WTC11 (cell line): ENCODE measurements at regions not wholly inside any gene's neighbourhood (a gene's known extent, or its start where the extent isn't known, plus 50 kb on each side); places are given as distances from the start of the nearest gene placed in this dataset.

ENCODE experiments used
- ATF6 ChIP-seq: sonication (generic); formaldehyde crosslinking; IDR thresholded peaks from 2 replicates; pipeline ENCODE4 v1.8.1; 2023; ENCODE audit warnings: mild to moderate bottlenecking, missing genetic modification reagents
- CBFB ChIP-seq: sonication (generic); formaldehyde crosslinking; IDR thresholded peaks from 2 replicates; pipeline ENCODE4 v1.8.1; 2022; ENCODE audit warnings: mild to moderate bottlenecking, low read depth, missing genetic modification reagents
- E2F1 ChIP-seq: sonication (generic); formaldehyde crosslinking; IDR thresholded peaks from 2 replicates; pipeline ENCODE4 v1.8.0; 2022; ENCODE audit warnings: mild to moderate bottlenecking, missing genetic modification reagents
- GRHL2 ChIP-seq: fragments of 250-450 bp; sonication (Bioruptor Pico); IDR thresholded peaks from 2 replicates; pipeline ENCODE4 v1.8.0; 2022; ENCODE audit warnings: mild to moderate bottlenecking, moderate library complexity; ENCODE audit not compliant: insufficient replicate concordance, severe bottlenecking
- HMGA2 ChIP-seq: fragments of 250-450 bp; sonication (Bioruptor Pico); IDR thresholded peaks from 2 replicates; pipeline ENCODE4 v1.4.0; 2021; ENCODE audit warnings: mild to moderate bottlenecking, moderate library complexity
- JUN ChIP-seq: sonication (generic); formaldehyde crosslinking; IDR thresholded peaks from 2 replicates; pipeline ENCODE4 v1.8.0; 2023; ENCODE audit warnings: mild to moderate bottlenecking, missing genetic modification reagents
- NFYB ChIP-seq: sonication (generic); formaldehyde crosslinking; conservative IDR thresholded peaks from 2 replicates; pipeline ENCODE4 v1.8.0; 2022; ENCODE audit warnings: low read depth, missing genetic modification reagents
- STAT6 ChIP-seq: sonication (generic); formaldehyde crosslinking; conservative IDR thresholded peaks from 2 replicates; pipeline ENCODE4 v1.8.1; 2023; ENCODE audit warnings: mild to moderate bottlenecking, low read depth, missing genetic modification reagents, moderate library complexity
- TCF7 ChIP-seq: sonication (generic); formaldehyde crosslinking; IDR thresholded peaks from 2 replicates; pipeline ENCODE4 v1.8.0; 2022; ENCODE audit warnings: mild to moderate bottlenecking, low read depth, missing genetic modification reagents, moderate library complexity
- TF ChIP-seq, protein P1 (sequence below): sonication (generic); formaldehyde crosslinking; IDR thresholded peaks from 2 replicates; pipeline ENCODE4 v1.8.1; 2022; ENCODE audit warnings: low read depth, missing genetic modification reagents, borderline replicate concordance
- TF ChIP-seq, protein P2 (sequence below): fragments of 200-600 bp; IDR thresholded peaks from 2 replicates; pipeline ENCODE4 v1.8.0; 2022; ENCODE audit warnings: antibody characterized with exemption
- TF ChIP-seq, protein P3 (sequence below): sonication (generic); formaldehyde crosslinking; IDR thresholded peaks from 2 replicates; pipeline ENCODE4 v1.8.0; 2022; ENCODE audit warnings: mild to moderate bottlenecking, missing genetic modification reagents
- TF ChIP-seq, protein P4 (sequence below): sonication (generic); formaldehyde crosslinking; IDR thresholded peaks from 2 replicates; pipeline ENCODE4 v1.8.1; 2023; ENCODE audit warnings: mild to moderate bottlenecking, missing genetic modification reagents, moderate library complexity
- TF ChIP-seq, protein P5 (sequence below): sonication (generic); formaldehyde crosslinking; IDR thresholded peaks from 2 replicates; pipeline ENCODE4 v1.8.0; 2023; ENCODE audit warnings: missing genetic modification reagents

GRCh38 chr17:33497623-33498022 lies 204.5 kb upstream of the ASIC2 start:
- no peak for TF ChIP-seq E2F1 (CRISPR knock-in tag)
- TF ChIP-seq, protein P1, sequence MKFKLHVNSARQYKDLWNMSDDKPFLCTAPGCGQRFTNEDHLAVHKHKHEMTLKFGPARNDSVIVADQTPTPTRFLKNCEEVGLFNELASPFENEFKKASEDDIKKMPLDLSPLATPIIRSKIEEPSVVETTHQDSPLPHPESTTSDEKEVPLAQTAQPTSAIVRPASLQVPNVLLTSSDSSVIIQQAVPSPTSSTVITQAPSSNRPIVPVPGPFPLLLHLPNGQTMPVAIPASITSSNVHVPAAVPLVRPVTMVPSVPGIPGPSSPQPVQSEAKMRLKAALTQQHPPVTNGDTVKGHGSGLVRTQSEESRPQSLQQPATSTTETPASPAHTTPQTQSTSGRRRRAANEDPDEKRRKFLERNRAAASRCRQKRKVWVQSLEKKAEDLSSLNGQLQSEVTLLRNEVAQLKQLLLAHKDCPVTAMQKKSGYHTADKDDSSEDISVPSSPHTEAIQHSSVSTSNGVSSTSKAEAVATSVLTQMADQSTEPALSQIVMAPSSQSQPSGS (CRISPR knock-in tag), result no peak
- no peak for TF ChIP-seq CBFB (CRISPR knock-in tag)
- TF ChIP-seq, protein P2, sequence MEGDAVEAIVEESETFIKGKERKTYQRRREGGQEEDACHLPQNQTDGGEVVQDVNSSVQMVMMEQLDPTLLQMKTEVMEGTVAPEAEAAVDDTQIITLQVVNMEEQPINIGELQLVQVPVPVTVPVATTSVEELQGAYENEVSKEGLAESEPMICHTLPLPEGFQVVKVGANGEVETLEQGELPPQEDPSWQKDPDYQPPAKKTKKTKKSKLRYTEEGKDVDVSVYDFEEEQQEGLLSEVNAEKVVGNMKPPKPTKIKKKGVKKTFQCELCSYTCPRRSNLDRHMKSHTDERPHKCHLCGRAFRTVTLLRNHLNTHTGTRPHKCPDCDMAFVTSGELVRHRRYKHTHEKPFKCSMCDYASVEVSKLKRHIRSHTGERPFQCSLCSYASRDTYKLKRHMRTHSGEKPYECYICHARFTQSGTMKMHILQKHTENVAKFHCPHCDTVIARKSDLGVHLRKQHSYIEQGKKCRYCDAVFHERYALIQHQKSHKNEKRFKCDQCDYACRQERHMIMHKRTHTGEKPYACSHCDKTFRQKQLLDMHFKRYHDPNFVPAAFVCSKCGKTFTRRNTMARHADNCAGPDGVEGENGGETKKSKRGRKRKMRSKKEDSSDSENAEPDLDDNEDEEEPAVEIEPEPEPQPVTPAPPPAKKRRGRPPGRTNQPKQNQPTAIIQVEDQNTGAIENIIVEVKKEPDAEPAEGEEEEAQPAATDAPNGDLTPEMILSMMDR, result no peak
- no peak for TF ChIP-seq HMGA2 (CRISPR knock-in tag)
- no peak for TF ChIP-seq STAT6 (CRISPR knock-in tag)
- TF ChIP-seq TCF7 (CRISPR knock-in tag), result no peak
- TF ChIP-seq NFYB (CRISPR knock-in tag), result no peak
- TF ChIP-seq ATF6 (CRISPR knock-in tag), result no peak
- no peak for TF ChIP-seq JUN
- TF ChIP-seq, protein P3, sequence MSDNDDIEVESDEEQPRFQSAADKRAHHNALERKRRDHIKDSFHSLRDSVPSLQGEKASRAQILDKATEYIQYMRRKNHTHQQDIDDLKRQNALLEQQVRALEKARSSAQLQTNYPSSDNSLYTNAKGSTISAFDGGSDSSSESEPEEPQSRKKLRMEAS, result no peak
- TF ChIP-seq, protein P4, sequence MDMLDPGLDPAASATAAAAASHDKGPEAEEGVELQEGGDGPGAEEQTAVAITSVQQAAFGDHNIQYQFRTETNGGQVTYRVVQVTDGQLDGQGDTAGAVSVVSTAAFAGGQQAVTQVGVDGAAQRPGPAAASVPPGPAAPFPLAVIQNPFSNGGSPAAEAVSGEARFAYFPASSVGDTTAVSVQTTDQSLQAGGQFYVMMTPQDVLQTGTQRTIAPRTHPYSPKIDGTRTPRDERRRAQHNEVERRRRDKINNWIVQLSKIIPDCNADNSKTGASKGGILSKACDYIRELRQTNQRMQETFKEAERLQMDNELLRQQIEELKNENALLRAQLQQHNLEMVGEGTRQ (CRISPR knock-in tag), result no peak
- no peak for TF ChIP-seq GRHL2
- TF ChIP-seq, protein P5, sequence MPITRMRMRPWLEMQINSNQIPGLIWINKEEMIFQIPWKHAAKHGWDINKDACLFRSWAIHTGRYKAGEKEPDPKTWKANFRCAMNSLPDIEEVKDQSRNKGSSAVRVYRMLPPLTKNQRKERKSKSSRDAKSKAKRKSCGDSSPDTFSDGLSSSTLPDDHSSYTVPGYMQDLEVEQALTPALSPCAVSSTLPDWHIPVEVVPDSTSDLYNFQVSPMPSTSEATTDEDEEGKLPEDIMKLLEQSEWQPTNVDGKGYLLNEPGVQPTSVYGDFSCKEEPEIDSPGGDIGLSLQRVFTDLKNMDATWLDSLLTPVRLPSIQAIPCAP (CRISPR knock-in tag), result no peak
